GM12878 (cell line): ENCODE measurements at regions not wholly inside any gene's neighbourhood (a gene's known extent, or its start where the extent isn't known, plus 50 kb on each side); places are given as distances from the start of the nearest gene placed in this dataset.

Experiments used
- ATAC-seq: fragments of 200-7000 bp; cut with Tn5 transposase; 3 replicates; pipeline ENCODE4 v1.9.1; 2020; ENCODE audit warnings: mild to moderate bottlenecking, moderate library complexity
- BruUV-seq: library from RNA; stranded (reverse); fragments of 400-500 nt; replicated peaks from 2 replicates; lab custom pipeline; 2021; lab: Mats Ljungman, UMichigan
- CTCF ChIA-PET: fragments of 300-600 bp; sonication (Branson Sonifier 250); formaldehyde crosslinking; extraction: SDS; loops from one replicate; lab custom pipeline; 2021; ENCODE audit warnings: inconsistent platforms; lab: Yijun Ruan, JAX
- POLR2A ChIA-PET: fragments of 350-600 bp; formaldehyde crosslinking; extraction: SDS; loops from one replicate; lab custom pipeline; 2021; ENCODE audit warnings: inconsistent platforms; lab: Charles Lee
- RAD21 ChIA-PET: fragments of 300-600 bp; sonication (Branson Sonifier 250); formaldehyde crosslinking; loops from one replicate; lab custom pipeline; 2023; ENCODE audit warnings: antibody characterized with exemption; ENCODE audit not compliant: unreplicated experiment; lab: Charles Lee
- SMC1A ChIA-PET: fragments of 300-600 bp; sonication (Branson Sonifier 250); formaldehyde crosslinking; loops from one replicate; lab custom pipeline; 2023; ENCODE audit not compliant: unreplicated experiment, uncharacterized antibody; lab: Charles Lee
- DNase-seq: peaks from one replicate; pipeline ENCODE4 v3.0.0-alpha.2; 2011; ENCODE audit warnings: low read depth, low spot score
- FAIRE-seq: peaks from 3 replicates; lab custom pipeline; 2011; peaks lifted over from hg19 to GRCh38; lab: Jason Lieb, UNC
- H2AFZ ChIP-seq: 2 replicates; pipeline ENCODE4 v1.6.0; 2011; ENCODE audit warnings: low read depth, low read length, control low read depth; ENCODE audit not compliant: control insufficient read depth
- H3K27ac ChIP-seq: 2 replicates; pipeline ENCODE4 v1.5.1; 2011; ENCODE audit warnings: control low read depth; ENCODE audit not compliant: control insufficient read depth, insufficient read depth
- H3K27me3 ChIP-seq, 2 experiments: replicated peaks in 1 of 2; 2 replicates each; pipeline versions ENCODE4 v1.6.0 to v1.6.1; 2011; ENCODE audit warnings: low read length in 1 of 2; ENCODE audit not compliant: control insufficient read depth in 2 of 2, insufficient read depth in 2 of 2
- H3K36me3 ChIP-seq, 2 experiments: 2 replicates each; pipeline ENCODE4 v1.5.1; 2011; ENCODE audit warnings: low read length in 1 of 2; ENCODE audit not compliant: control insufficient read depth in 2 of 2, insufficient read depth in 2 of 2
- H3K4me1 ChIP-seq: 2 replicates; pipeline ENCODE4 v1.6.1; 2011; ENCODE audit warnings: mild to moderate bottlenecking, low read length, moderate library complexity, mixed read lengths; ENCODE audit not compliant: control insufficient read depth, insufficient read depth
- H3K4me2 ChIP-seq: 2 replicates; pipeline ENCODE4 v1.6.0; 2011; ENCODE audit warnings: control low read depth; ENCODE audit not compliant: control insufficient read depth, insufficient read depth
- H3K4me3 ChIP-seq: fragments of 200-600 bp; sonication (generic); 2 replicates; pipeline ENCODE4 v1.5.1; 2016
- H3K79me2 ChIP-seq: 2 replicates; pipeline ENCODE4 v1.6.0; 2011; ENCODE audit warnings: low read length; ENCODE audit not compliant: control insufficient read depth, insufficient read depth
- H3K9ac ChIP-seq: 2 replicates; pipeline ENCODE4 v1.8.0; 2011; ENCODE audit warnings: low read length, control low read depth, mixed read lengths; ENCODE audit not compliant: control insufficient read depth, insufficient read depth
- H3K9me3 ChIP-seq: replicated peaks from 3 replicates; pipeline ENCODE4 v1.5.1; 2011; ENCODE audit warnings: mild to moderate bottlenecking, low read length; ENCODE audit not compliant: control insufficient read depth, insufficient read depth
- H4K20me1 ChIP-seq: 2 replicates; pipeline ENCODE4 v1.6.0; 2011; ENCODE audit not compliant: control insufficient read depth, insufficient read depth
- CHD4 ChIP-seq: fragments of 200-600 bp; sonication (generic); IDR thresholded peaks from 2 replicates; pipeline ENCODE4 v1.6.1; 2016; ENCODE audit warnings: mild to moderate bottlenecking
- E2F4 ChIP-seq: IDR thresholded peaks from 2 replicates; pipeline ENCODE4 v1.6.1; 2012; ENCODE audit warnings: low read depth, low read length, improper control_type of control experiment
- E2F8 ChIP-seq: fragments of 450-650 bp; IDR thresholded peaks from 2 replicates; pipeline ENCODE4 v1.6.1; 2018; ENCODE audit warnings: mild to moderate bottlenecking, low read depth, moderate library complexity; ENCODE audit not compliant: partially characterized antibody
- EZH2 ChIP-seq: IDR thresholded peaks from 2 replicates; pipeline ENCODE4 v1.6.1; 2012; ENCODE audit warnings: low read depth, mild to moderate bottlenecking, control low read depth, inconsistent platforms, low read length, borderline replicate concordance; ENCODE audit not compliant: control insufficient read depth
- FOXK2 ChIP-seq: fragments of 450-650 bp; IDR thresholded peaks from 2 replicates; pipeline ENCODE4 v1.6.1; 2017; ENCODE audit warnings: mild to moderate bottlenecking, moderate library complexity
- IRF5 ChIP-seq: fragments of 450-650 bp; IDR thresholded peaks from 2 replicates; pipeline ENCODE4 v1.6.1; 2017; ENCODE audit warnings: borderline replicate concordance
- MEF2A ChIP-seq: IDR thresholded peaks from 2 replicates; pipeline ENCODE4 v1.6.1; 2011; ENCODE audit warnings: low read depth, mild to moderate bottlenecking, low read length, moderate library complexity; ENCODE audit not compliant: insufficient read depth
- MTA3 ChIP-seq: IDR thresholded peaks from 2 replicates; pipeline ENCODE4 v1.6.1; 2012; ENCODE audit warnings: low read length, inconsistent platforms, borderline replicate concordance
- NR2C1 ChIP-seq: fragments of 450-650 bp; IDR thresholded peaks from 2 replicates; pipeline ENCODE4 v1.6.1; 2017; ENCODE audit warnings: antibody characterized with exemption, mild to moderate bottlenecking, moderate library complexity
- POLR2A ChIP-seq: IDR thresholded peaks from 2 replicates; pipeline ENCODE4 v1.6.1; 2011; ENCODE audit warnings: low read depth, mild to moderate bottlenecking, low read length
- RAD51 ChIP-seq: fragments of 450-650 bp; IDR thresholded peaks from 2 replicates; pipeline ENCODE4 v1.6.1; 2016; ENCODE audit warnings: moderate library complexity, mild to moderate bottlenecking, inconsistent platforms
- RBBP5 ChIP-seq: fragments of 200-600 bp; sonication (generic); conservative IDR thresholded peaks from 2 replicates; pipeline ENCODE4 v1.6.1; 2016
- SUZ12 ChIP-seq: fragments of 200-600 bp; sonication (generic); IDR thresholded peaks from one replicate; pipeline ENCODE4 v1.6.1; 2018; ENCODE audit warnings: antibody characterized with exemption, mild to moderate bottlenecking; ENCODE audit not compliant: unreplicated experiment
- TAF1 ChIP-seq: IDR thresholded peaks from 2 replicates; pipeline ENCODE4 v1.6.1; 2011; ENCODE audit warnings: mild to moderate bottlenecking, low read depth, low read length, borderline replicate concordance
- TBL1XR1 ChIP-seq: IDR thresholded peaks from 2 replicates; pipeline ENCODE4 v1.6.1; 2012; ENCODE audit warnings: low read depth, low read length, improper control_type of control experiment
- ZBTB4 ChIP-seq: fragments of 450-650 bp; formaldehyde crosslinking; IDR thresholded peaks from 2 replicates; pipeline ENCODE4 v1.4.0; 2022; ENCODE audit warnings: mild to moderate bottlenecking, moderate library complexity
- ZSCAN29 ChIP-seq: fragments of 450-650 bp; IDR thresholded peaks from 2 replicates; pipeline ENCODE4 v1.6.1; 2017; ENCODE audit warnings: mild to moderate bottlenecking, moderate library complexity
- ZZZ3 ChIP-seq: IDR thresholded peaks from 2 replicates; pipeline ENCODE4 v1.6.1; 2011; ENCODE audit warnings: low read depth; ENCODE audit not compliant: control insufficient read depth, insufficient read length
- WGBS: methylation state at CpG from one replicate; pipeline ENCODE4 v1.1.6; 2016; ENCODE audit warnings: low lambda C conversion rate; ENCODE audit not compliant: insufficient replicate concordance, insufficient coverage; ENCODE audit errors: missing lambda C conversion rate; 5-methylcytosine and 5-hydroxymethylcytosine counted together
- in situ Hi-C: fragments of 300-500 bp; cut with MboI; formaldehyde crosslinking; loops from 9 replicates; pipeline ENCODE4 v1.14.3; 2018; ENCODE audit warnings: mixed read lengths
- intact Hi-C: fragments of 100-400 bp; cut with micrococcal nuclease; formaldehyde crosslinking; loops from one replicate; pipeline ENCODE4 v1.14.2; 2022; ENCODE audit not compliant: unreplicated experiment

- no peak overlapping the region for H3K4me2 ChIP-seq
- H3K9me3 ChIP-seq = no peaks in the 10 kb centered on the region
- 53% methylated on average over 4 of the region's 4 CpGs for WGBS
- SMC1A ChIA-PET = interaction anchor here (0.7 kb wide), 1 partner anchor 55 kb away, joined by 5 read pairs; no protein-coding TSS in a partner anchor
- no peak for DNase-seq
- H3K27me3 ChIP-seq = no peaks in the 10 kb centered on the region
- no peaks in the 10 kb centered on the region for H3K4me1 ChIP-seq
- ATAC-seq = no peak
- TF ChIP-seq MTA3 = no peak
- TF ChIP-seq IRF5 = no peak
- no peak for TF ChIP-seq E2F8
- TF ChIP-seq MEF2A = no peak
- TF ChIP-seq RBBP5 = no peak
- no peak for TF ChIP-seq E2F4
- TF ChIP-seq SUZ12 = no peak
- TF ChIP-seq POLR2A = no peak
- no peak for TF ChIP-seq NR2C1
- no peak for TF ChIP-seq EZH2
- no peak for TF ChIP-seq TBL1XR1
- no peak for TF ChIP-seq CHD4
- TF ChIP-seq ZZZ3 = no peak
- TF ChIP-seq TAF1 = no peak
- no peak for TF ChIP-seq ZBTB4 (CRISPR knock-in tag)
- no peak for TF ChIP-seq RAD51
- TF ChIP-seq ZSCAN29 = no peak
- no peak for TF ChIP-seq FOXK2
- no peaks in the 10 kb centered on the region for H3K36me3 ChIP-seq
- in situ Hi-C loops = loop anchor here (10.0 to 25.0 kb wide), 2 partner anchors 55 to 432 kb away; no protein-coding TSS in a partner anchor
- H4K20me1 ChIP-seq = no peaks in the 10 kb centered on the region
- no peaks in the 10 kb centered on the region for H3K79me2 ChIP-seq
- CTCF ChIA-PET = no interaction called here
- intact Hi-C loops = no loop called here
- no TSS peak for BruUV-seq
- RAD21 ChIA-PET = no interaction called here
- H3K4me3 ChIP-seq = no peak overlapping the region
- H3K9ac ChIP-seq = no peak overlapping the region
- FAIRE-seq = no peak
- H2AFZ ChIP-seq = no peak overlapping the region
- H3K27ac ChIP-seq = no peak overlapping the region
- POLR2A ChIA-PET = no interaction called here
These were observed 184.8 kb upstream of the MTMR8 start for GRCh38 chrX:64580035-64580434.
